ENCODE measurements at regions not wholly inside any gene's neighbourhood (a gene's known extent, or its start where the extent isn't known, plus 50 kb on each side); places are given as distances from the start of the nearest gene placed in this dataset.

GRCh38 chr7:47711776-47712175 lies 129.9 kb upstream of the TNS3 start:
- no peaks in the 10 kb centered on the region for H3K27me3 ChIP-seq
- intact Hi-C loops (cut with DNase I; ENCODE audit: low total_unique reads): no loop called here
- no peaks in the 10 kb centered on the region for H3K9me3 ChIP-seq
- H3K27ac ChIP-seq: no peak overlapping the region
- DNase-seq: no peak
- no peak for TF ChIP-seq CTCF (IDR thresholded peaks at IDR 0.05)
- H3K36me3 ChIP-seq: no peaks in the 10 kb centered on the region
- H3K4me1 ChIP-seq: no peaks in the 10 kb centered on the region
- no peak overlapping the region for H3K4me3 ChIP-seq

- Histone ChIP-seq H3K27ac (no peak overlapping the region), H3K4me1 (no peaks in the 10 kb centered on the region), H3K4me3 (no peak overlapping the region), H3K27me3 (no peaks in the 10 kb centered on the region), H3K36me3 (no peaks in the 10 kb centered on the region), H3K9me3 (no peaks in the 10 kb centered on the region)
- DNase-seq: no peak
- no peak for TF ChIP-seq CTCF (IDR thresholded peaks at IDR 0.05)
- intact Hi-C loops (cut with DNase I; ENCODE audit: low total_unique reads): no loop called here
These were observed 128.5 kb upstream of the TNS3 start for GRCh38 chr7:47710201-47710935.

- no peak for DNase-seq
- H3K27me3 ChIP-seq: no peaks in the 10 kb centered on the region
- no peaks in the 10 kb centered on the region for H3K36me3 ChIP-seq
- H3K4me1 ChIP-seq: no peaks in the 10 kb centered on the region
- intact Hi-C loops (cut with DNase I; ENCODE audit: low total_unique reads): no loop called here
- TF ChIP-seq CTCF (IDR thresholded peaks at IDR 0.05): no peak
- H3K4me3 ChIP-seq: no peak overlapping the region
- H3K9me3 ChIP-seq: no peaks in the 10 kb centered on the region
- no peak overlapping the region for H3K27ac ChIP-seq
These were observed 127.5 kb upstream of the TNS3 start for GRCh38 chr7:47709451-47709850.

GRCh38 chr7:47709051-47709450 lies 127.1 kb upstream of the TNS3 start:
- DNase-seq: no peak
- H3K4me3 ChIP-seq: no peak overlapping the region
- H3K27me3 ChIP-seq: no peaks in the 10 kb centered on the region
- no peak overlapping the region for H3K27ac ChIP-seq
- no peak for TF ChIP-seq CTCF (IDR thresholded peaks at IDR 0.05)
- H3K4me1 ChIP-seq: no peaks in the 10 kb centered on the region
- no peaks in the 10 kb centered on the region for H3K36me3 ChIP-seq
- intact Hi-C loops (cut with DNase I; ENCODE audit: low total_unique reads): no loop called here
- no peaks in the 10 kb centered on the region for H3K9me3 ChIP-seq

GRCh38 chr7:47707583-47707982 lies 125.7 kb upstream of the TNS3 start:
- Histone ChIP-seq H3K27ac (no peak overlapping the region), H3K4me1 (no peaks in the 10 kb centered on the region), H3K36me3 (no peaks in the 10 kb centered on the region), H3K9me3 (no peaks in the 10 kb centered on the region), H3K27me3 (no peaks in the 10 kb centered on the region), H3K4me3 (no peak overlapping the region)
- no peak for DNase-seq
- intact Hi-C loops (cut with DNase I; ENCODE audit: low total_unique reads): no loop called here
- TF ChIP-seq CTCF (IDR thresholded peaks at IDR 0.05): no peak

GRCh38 chr7:47704936-47705335 lies 123.0 kb upstream of the TNS3 start:
- no peak overlapping the region for H3K4me3 ChIP-seq
- H3K27me3 ChIP-seq: no peaks in the 10 kb centered on the region
- intact Hi-C loops (cut with DNase I; ENCODE audit: low total_unique reads): no loop called here
- no peak for TF ChIP-seq CTCF (IDR thresholded peaks at IDR 0.05)
- no peaks in the 10 kb centered on the region for H3K4me1 ChIP-seq
- no peak overlapping the region for H3K27ac ChIP-seq
- no peaks in the 10 kb centered on the region for H3K36me3 ChIP-seq
- DNase-seq: no peak
- no peaks in the 10 kb centered on the region for H3K9me3 ChIP-seq
